ENCODE measurements at regions not wholly inside any gene's neighbourhood (a gene's known extent, or its start where the extent isn't known, plus 50 kb on each side); places are given as distances from the start of the nearest gene placed in this dataset.

- no peak for DNase-seq (ENCODE audit: low spot score in 2 of 2)
- Mint-ChIP-seq H3K4me3 (no peak overlapping the region), H3K27ac (no peak overlapping the region), H3K36me3 (no peaks in the 10 kb centered on the region), H3K4me1 (no peaks in the 10 kb centered on the region), H3K9me3 (no peaks in the 10 kb centered on the region)
- no peak for ATAC-seq
Observed at GRCh38 chr22:22341736-22342135, 97.2 kb downstream of the VPREB1 start.

GRCh38 chr22:22342697-22343580 is 98.4 kb downstream of the VPREB1 start:
- Mint-ChIP-seq H3K36me3 (no peaks in the 10 kb centered on the region), H3K4me3 (no peak overlapping the region), H3K4me1 (no peaks in the 10 kb centered on the region), H3K27ac (no peak overlapping the region), H3K9me3 (no peaks in the 10 kb centered on the region)
- peak; percentile 73 for ATAC-seq
- DNase-seq (ENCODE audit: low spot score in 2 of 2) = peak; percentile 53 to 83

- Mint-ChIP-seq H3K36me3 (no peaks in the 10 kb centered on the region), H3K4me1 (no peaks in the 10 kb centered on the region), H3K27ac (no peak overlapping the region), H3K4me3 (no peak overlapping the region), H3K9me3 (no peaks in the 10 kb centered on the region)
- peak; percentile 40 for ATAC-seq
- DNase-seq (ENCODE audit: low spot score in 2 of 2) = no peak
Observed at GRCh38 chr22:22343581-22344296, 99.2 kb downstream of the VPREB1 start.

GRCh38 chr22:22344430-22344829 is 99.8 kb downstream of the VPREB1 start:
- ATAC-seq (no peak), DNase-seq (ENCODE audit: low spot score in 2 of 2) (no peak)
- Mint-ChIP-seq H3K4me1 (no peaks in the 10 kb centered on the region), H3K9me3 (no peaks in the 10 kb centered on the region), H3K36me3 (no peaks in the 10 kb centered on the region), H3K27ac (no peak overlapping the region), H3K4me3 (no peak overlapping the region)

- no peaks in the 10 kb centered on the region for H3K4me1 Mint-ChIP-seq
Observed at GRCh38 chr22:22345781-22346180, 101.2 kb downstream of the VPREB1 start.

GRCh38 chr22:22346401-22347107 is 102.0 kb downstream of the VPREB1 start:
- Mint-ChIP-seq H3K36me3 (no peaks in the 10 kb centered on the region), H3K4me3 (no peak overlapping the region), H3K9me3 (no peaks in the 10 kb centered on the region), H3K27ac (no peak overlapping the region), H3K4me1 (no peaks in the 10 kb centered on the region)
- ATAC-seq (no peak), DNase-seq (ENCODE audit: low spot score in 2 of 2) (no peak)

More at GRCh38 chr22:22345781-22346180, 101.2 kb downstream of the VPREB1 start:
- no peak for ATAC-seq
- Mint-ChIP-seq H3K9me3 (no peaks in the 10 kb centered on the region), H3K36me3 (no peaks in the 10 kb centered on the region), H3K4me3 (no peak overlapping the region), H3K27ac (no peak overlapping the region)
- DNase-seq (ENCODE audit: low spot score in 2 of 2) = no peak

- ATAC-seq = no peak
- no peak overlapping the region for H3K4me3 Mint-ChIP-seq
- no peak overlapping the region for H3K27ac Mint-ChIP-seq
- H3K4me1 Mint-ChIP-seq = no peaks in the 10 kb centered on the region
- DNase-seq (ENCODE audit: low spot score in 2 of 2) = no peak
- H3K36me3 Mint-ChIP-seq = no peaks in the 10 kb centered on the region
- no peaks in the 10 kb centered on the region for H3K9me3 Mint-ChIP-seq
Observed at GRCh38 chr22:22348127-22348814, 103.7 kb downstream of the VPREB1 start.

GRCh38 chr22:22348815-22349454 is 104.3 kb downstream of the VPREB1 start:
- ATAC-seq (no peak), DNase-seq (ENCODE audit: low spot score in 2 of 2) (no peak)
- Mint-ChIP-seq H3K4me3 (no peak overlapping the region), H3K27ac (no peak overlapping the region), H3K4me1 (no peaks in the 10 kb centered on the region), H3K36me3 (no peaks in the 10 kb centered on the region), H3K9me3 (no peaks in the 10 kb centered on the region)

GRCh38 chr22:22349455-22349836 is 104.9 kb downstream of the VPREB1 start:
- no peak overlapping the region for H3K4me3 Mint-ChIP-seq
- H3K36me3 Mint-ChIP-seq = no peaks in the 10 kb centered on the region
- H3K9me3 Mint-ChIP-seq = no peaks in the 10 kb centered on the region
- no peak for ATAC-seq
- H3K4me1 Mint-ChIP-seq = no peaks in the 10 kb centered on the region
- DNase-seq (ENCODE audit: low spot score in 2 of 2) = no peak
- H3K27ac Mint-ChIP-seq = no peak overlapping the region

GRCh38 chr22:22351366-22351765 is 106.8 kb downstream of the VPREB1 start:
- no peak for ATAC-seq
- Mint-ChIP-seq H3K36me3 (no peaks in the 10 kb centered on the region), H3K4me3 (no peak overlapping the region), H3K4me1 (no peaks in the 10 kb centered on the region), H3K27ac (no peak overlapping the region), H3K9me3 (no peaks in the 10 kb centered on the region)
- DNase-seq (ENCODE audit: low spot score in 2 of 2) = no peak

GRCh38 chr22:22352371-22352999 is 107.9 kb downstream of the VPREB1 start:
- Mint-ChIP-seq H3K36me3 (no peaks in the 10 kb centered on the region), H3K4me3 (no peak overlapping the region), H3K4me1 (peaks cover 7% of the 10 kb centered on the region), H3K27ac (no peak overlapping the region), H3K9me3 (no peaks in the 10 kb centered on the region)
- DNase-seq (ENCODE audit: low spot score in 2 of 2) (no peak), ATAC-seq (no peak)

- Mint-ChIP-seq H3K9me3 (no peaks in the 10 kb centered on the region), H3K4me3 (no peak overlapping the region), H3K36me3 (no peaks in the 10 kb centered on the region), H3K4me1 (peaks cover 7% of the 10 kb centered on the region), H3K27ac (no peak overlapping the region)
- DNase-seq (ENCODE audit: low spot score in 2 of 2) (no peak), ATAC-seq (no peak)
Observed at GRCh38 chr22:22355096-22355834, 110.7 kb downstream of the VPREB1 start.

GRCh38 chr22:22357024-22357883 is 112.7 kb downstream of the VPREB1 start:
- peak; percentile 67 to 89 for DNase-seq (ENCODE audit: low spot score in 2 of 2)
- Mint-ChIP-seq H3K9me3 (no peaks in the 10 kb centered on the region), H3K4me3 (no peak overlapping the region), H3K4me1 (peaks cover 7% of the 10 kb centered on the region), H3K36me3 (no peaks in the 10 kb centered on the region), H3K27ac (no peak overlapping the region)
- ATAC-seq = peak; percentile 90

All from stimulated activated effector memory CD8-positive, alpha-beta T cell treated with anti-CD3 and anti-CD28 coated beads, Interleukin-12 subunit alpha, Interleukin-12 subunit beta, amount 100 ng/mL, for 72 hours (primary cell).